GM23338 (cell line): ENCODE measurements at regions not wholly inside any gene's neighbourhood (a gene's known extent, or its start where the extent isn't known, plus 50 kb on each side); places are given as distances from the start of the nearest gene placed in this dataset.

Experiments
- CREB1 ChIP-seq: fragments of 250-450 bp; sonication (Bioruptor Pico); IDR thresholded peaks from 2 replicates; pipeline ENCODE4 v1.5.0; 2020; ENCODE audit warnings: low read depth, mild to moderate bottlenecking, moderate library complexity
- POLR2AphosphoS5 ChIP-seq: IDR thresholded peaks from 2 replicates; pipeline ENCODE4 v1.6.1; 2016; ENCODE audit warnings: antibody characterized with exemption, low read depth
- TF ChIP-seq, protein P1 (sequence below), 2 experiments: fragments of 200-600 bp in 1 of 2; sonication (generic) in 1 of 2; conservative IDR thresholded peaks; 2 replicates each; pipeline versions ENCODE4 v1.5.1 to v1.6.1; 2016 to 2017; ENCODE audit warnings: antibody characterized with exemption in 2 of 2, low read depth in 2 of 2, mild to moderate bottlenecking in 2 of 2, moderate library complexity in 1 of 2
- TF ChIP-seq, protein P2 (sequence below): fragments of 250-450 bp; sonication (Bioruptor Pico); IDR thresholded peaks from 2 replicates; pipeline ENCODE4 v1.5.0; 2020; ENCODE audit warnings: mild to moderate bottlenecking, moderate library complexity
- TF ChIP-seq, protein P3 (sequence below): IDR thresholded peaks from one replicate; pipeline ENCODE4 v1.6.1; 2018; ENCODE audit warnings: antibody characterized with exemption; ENCODE audit not compliant: unreplicated experiment

DNA sequence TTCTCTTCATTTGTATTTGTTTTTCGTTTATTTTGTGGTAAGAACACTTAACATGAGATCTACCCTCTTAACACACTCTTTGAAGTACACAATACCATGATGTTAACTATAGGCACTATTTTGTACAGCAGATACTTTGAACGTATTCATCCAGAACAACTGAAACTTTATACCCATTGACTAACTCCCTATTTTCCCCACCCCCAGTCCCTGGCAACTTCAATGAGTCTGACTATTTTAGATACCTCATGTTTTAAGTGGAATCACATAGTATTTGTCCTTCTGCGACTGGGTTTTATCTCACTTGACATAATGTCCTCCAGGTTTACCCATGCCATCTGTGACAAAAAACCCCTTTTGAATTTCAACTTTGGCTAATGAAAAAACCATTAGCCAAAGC is 356.3 kb upstream of the CDH20 start:
- TF ChIP-seq CREB1 (CRISPR knock-in tag) (no peak), POLR2AphosphoS5 (no peak)
- TF ChIP-seq, protein P1, sequence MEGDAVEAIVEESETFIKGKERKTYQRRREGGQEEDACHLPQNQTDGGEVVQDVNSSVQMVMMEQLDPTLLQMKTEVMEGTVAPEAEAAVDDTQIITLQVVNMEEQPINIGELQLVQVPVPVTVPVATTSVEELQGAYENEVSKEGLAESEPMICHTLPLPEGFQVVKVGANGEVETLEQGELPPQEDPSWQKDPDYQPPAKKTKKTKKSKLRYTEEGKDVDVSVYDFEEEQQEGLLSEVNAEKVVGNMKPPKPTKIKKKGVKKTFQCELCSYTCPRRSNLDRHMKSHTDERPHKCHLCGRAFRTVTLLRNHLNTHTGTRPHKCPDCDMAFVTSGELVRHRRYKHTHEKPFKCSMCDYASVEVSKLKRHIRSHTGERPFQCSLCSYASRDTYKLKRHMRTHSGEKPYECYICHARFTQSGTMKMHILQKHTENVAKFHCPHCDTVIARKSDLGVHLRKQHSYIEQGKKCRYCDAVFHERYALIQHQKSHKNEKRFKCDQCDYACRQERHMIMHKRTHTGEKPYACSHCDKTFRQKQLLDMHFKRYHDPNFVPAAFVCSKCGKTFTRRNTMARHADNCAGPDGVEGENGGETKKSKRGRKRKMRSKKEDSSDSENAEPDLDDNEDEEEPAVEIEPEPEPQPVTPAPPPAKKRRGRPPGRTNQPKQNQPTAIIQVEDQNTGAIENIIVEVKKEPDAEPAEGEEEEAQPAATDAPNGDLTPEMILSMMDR (conservative IDR thresholded peaks at IDR 0.05; ENCODE audit: low read depth in 2 of 2) = no peak
- TF ChIP-seq, protein P2, sequence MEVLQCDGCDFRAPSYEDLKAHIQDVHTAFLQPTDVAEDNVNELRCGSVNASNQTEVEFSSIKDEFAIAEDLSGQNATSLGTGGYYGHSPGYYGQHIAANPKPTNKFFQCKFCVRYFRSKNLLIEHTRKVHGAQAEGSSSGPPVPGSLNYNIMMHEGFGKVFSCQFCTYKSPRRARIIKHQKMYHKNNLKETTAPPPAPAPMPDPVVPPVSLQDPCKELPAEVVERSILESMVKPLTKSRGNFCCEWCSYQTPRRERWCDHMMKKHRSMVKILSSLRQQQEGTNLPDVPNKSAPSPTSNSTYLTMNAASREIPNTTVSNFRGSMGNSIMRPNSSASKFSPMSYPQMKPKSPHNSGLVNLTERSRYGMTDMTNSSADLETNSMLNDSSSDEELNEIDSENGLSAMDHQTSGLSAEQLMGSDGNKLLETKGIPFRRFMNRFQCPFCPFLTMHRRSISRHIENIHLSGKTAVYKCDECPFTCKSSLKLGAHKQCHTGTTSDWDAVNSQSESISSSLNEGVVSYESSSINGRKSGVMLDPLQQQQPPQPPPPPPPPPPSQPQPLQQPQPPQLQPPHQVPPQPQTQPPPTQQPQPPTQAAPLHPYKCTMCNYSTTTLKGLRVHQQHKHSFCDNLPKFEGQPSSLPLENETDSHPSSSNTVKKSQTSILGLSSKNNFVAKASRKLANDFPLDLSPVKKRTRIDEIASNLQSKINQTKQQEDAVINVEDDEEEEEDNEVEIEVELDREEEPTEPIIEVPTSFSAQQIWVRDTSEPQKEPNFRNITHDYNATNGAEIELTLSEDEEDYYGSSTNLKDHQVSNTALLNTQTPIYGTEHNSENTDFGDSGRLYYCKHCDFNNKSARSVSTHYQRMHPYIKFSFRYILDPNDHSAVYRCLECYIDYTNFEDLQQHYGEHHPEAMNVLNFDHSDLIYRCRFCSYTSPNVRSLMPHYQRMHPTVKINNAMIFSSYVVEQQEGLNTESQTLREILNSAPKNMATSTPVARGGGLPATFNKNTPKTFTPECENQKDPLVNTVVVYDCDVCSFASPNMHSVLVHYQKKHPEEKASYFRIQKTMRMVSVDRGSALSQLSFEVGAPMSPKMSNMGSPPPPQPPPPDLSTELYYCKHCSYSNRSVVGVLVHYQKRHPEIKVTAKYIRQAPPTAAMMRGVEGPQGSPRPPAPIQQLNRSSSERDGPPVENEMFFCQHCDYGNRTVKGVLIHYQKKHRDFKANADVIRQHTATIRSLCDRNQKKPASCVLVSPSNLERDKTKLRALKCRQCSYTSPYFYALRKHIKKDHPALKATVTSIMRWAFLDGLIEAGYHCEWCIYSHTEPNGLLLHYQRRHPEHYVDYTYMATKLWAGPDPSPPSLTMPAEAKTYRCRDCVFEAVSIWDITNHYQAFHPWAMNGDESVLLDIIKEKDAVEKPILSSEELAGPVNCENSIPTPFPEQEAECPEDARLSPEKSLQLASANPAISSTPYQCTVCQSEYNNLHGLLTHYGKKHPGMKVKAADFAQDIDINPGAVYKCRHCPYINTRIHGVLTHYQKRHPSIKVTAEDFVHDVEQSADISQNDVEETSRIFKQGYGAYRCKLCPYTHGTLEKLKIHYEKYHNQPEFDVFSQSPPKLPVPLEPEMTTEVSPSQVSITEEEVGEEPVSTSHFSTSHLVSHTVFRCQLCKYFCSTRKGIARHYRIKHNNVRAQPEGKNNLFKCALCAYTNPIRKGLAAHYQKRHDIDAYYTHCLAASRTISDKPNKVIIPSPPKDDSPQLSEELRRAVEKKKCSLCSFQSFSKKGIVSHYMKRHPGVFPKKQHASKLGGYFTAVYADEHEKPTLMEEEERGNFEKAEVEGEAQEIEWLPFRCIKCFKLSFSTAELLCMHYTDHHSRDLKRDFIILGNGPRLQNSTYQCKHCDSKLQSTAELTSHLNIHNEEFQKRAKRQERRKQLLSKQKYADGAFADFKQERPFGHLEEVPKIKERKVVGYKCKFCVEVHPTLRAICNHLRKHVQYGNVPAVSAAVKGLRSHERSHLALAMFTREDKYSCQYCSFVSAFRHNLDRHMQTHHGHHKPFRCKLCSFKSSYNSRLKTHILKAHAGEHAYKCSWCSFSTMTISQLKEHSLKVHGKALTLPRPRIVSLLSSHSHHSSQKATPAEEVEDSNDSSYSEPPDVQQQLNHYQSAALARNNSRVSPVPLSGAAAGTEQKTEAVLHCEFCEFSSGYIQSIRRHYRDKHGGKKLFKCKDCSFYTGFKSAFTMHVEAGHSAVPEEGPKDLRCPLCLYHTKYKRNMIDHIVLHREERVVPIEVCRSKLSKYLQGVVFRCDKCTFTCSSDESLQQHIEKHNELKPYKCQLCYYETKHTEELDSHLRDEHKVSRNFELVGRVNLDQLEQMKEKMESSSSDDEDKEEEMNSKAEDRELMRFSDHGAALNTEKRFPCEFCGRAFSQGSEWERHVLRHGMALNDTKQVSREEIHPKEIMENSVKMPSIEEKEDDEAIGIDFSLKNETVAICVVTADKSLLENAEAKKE (CRISPR knock-in tag) = no peak
- TF ChIP-seq, protein P3, sequence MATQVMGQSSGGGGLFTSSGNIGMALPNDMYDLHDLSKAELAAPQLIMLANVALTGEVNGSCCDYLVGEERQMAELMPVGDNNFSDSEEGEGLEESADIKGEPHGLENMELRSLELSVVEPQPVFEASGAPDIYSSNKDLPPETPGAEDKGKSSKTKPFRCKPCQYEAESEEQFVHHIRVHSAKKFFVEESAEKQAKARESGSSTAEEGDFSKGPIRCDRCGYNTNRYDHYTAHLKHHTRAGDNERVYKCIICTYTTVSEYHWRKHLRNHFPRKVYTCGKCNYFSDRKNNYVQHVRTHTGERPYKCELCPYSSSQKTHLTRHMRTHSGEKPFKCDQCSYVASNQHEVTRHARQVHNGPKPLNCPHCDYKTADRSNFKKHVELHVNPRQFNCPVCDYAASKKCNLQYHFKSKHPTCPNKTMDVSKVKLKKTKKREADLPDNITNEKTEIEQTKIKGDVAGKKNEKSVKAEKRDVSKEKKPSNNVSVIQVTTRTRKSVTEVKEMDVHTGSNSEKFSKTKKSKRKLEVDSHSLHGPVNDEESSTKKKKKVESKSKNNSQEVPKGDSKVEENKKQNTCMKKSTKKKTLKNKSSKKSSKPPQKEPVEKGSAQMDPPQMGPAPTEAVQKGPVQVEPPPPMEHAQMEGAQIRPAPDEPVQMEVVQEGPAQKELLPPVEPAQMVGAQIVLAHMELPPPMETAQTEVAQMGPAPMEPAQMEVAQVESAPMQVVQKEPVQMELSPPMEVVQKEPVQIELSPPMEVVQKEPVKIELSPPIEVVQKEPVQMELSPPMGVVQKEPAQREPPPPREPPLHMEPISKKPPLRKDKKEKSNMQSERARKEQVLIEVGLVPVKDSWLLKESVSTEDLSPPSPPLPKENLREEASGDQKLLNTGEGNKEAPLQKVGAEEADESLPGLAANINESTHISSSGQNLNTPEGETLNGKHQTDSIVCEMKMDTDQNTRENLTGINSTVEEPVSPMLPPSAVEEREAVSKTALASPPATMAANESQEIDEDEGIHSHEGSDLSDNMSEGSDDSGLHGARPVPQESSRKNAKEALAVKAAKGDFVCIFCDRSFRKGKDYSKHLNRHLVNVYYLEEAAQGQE = no peak
